ENCODE measurements at regions not wholly inside any gene's neighbourhood (a gene's known extent, or its start where the extent isn't known, plus 50 kb on each side); places are given as distances from the start of the nearest gene placed in this dataset.

DNA sequence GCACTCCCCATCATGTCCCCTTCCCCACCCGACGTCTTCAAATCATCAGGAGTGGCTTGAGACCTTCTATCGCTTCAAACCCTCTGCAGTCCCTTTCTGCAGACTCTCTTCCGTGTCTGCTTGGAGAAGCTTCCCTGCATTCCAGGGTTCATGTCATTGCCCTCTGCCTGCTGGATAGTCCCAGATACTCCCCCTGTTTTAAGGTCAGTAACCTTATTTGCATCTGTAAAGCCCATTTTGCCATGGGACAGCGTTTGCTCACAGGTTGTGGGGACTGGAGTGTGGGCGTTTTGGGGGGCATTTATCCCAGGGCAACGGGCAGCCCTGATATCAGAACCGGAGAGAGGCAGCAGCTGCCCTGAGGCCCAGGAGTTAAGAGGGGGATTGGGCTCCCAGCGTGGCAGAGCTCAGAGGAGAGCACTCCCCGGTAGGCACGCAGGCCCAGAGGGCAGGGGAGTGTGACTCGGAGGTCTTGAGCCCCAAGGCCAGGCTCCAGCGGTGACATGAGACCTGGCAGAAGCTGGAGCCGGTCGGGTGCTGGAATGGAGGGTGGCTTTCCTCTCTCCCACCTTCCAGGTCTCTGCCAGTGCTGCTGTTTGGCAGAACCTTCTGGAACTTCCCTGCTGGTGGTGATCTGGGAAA lies 73.8 kb downstream of the RTP5 start:
- no peak for DNase-seq

GRCh38 chr2:241943961-241944575 lies 74.5 kb downstream of the RTP5 start:
- no peak for DNase-seq

GRCh38 chr2:241944821-241945220 lies 75.3 kb downstream of the RTP5 start:
- DNase-seq, result no peak

GRCh38 chr2:241945311-241945710 lies 75.8 kb downstream of the RTP5 start:
- DNase-seq, result no peak

- no peak for DNase-seq
These were observed 76.3 kb downstream of the RTP5 start for GRCh38 chr2:241945803-241946202.

DNA sequence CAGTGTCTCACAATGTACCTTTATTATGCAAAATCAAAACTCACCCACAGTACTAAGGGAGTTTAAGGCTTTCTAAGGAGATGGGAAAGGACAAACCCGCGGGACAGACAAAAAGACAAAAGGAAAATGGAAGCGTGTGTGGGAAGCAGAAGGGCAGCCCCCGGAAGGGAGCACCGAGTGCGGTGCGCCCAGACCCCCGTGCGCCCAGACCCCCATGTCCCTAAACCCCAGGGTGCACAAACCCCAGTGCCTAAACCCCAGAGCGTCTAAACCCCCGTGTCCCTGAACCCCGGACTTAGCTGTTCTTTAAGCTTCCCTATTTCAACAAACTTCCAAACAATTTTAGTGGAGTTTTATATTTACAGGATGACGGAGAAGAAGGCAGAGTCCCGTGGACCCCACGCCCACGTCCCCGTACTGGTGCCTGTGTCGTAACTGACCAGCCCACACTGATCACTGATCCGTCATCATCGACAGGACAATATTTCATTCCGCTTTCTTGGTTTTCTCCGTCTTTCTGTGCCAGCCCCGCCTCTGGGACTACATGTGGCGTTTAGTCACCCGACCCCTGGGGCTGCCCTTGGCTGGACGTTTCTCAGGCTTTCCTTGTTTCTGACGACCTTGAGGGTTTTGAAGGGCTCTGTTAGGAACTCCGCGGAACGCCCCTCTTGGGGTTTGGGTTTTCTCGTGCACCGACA lies 76.9 kb downstream of the RTP5 start:
- DNase-seq, result no peak

GRCh38 chr2:241947004-241947350 lies 77.4 kb downstream of the RTP5 start:
- DNase-seq, result no peak

GRCh38 chr2:241947401-241947800 lies 77.9 kb downstream of the RTP5 start:
- no peak for DNase-seq

- DNase-seq, result no peak
These were observed 78.3 kb downstream of the RTP5 start for GRCh38 chr2:241947876-241948275.

DNA sequence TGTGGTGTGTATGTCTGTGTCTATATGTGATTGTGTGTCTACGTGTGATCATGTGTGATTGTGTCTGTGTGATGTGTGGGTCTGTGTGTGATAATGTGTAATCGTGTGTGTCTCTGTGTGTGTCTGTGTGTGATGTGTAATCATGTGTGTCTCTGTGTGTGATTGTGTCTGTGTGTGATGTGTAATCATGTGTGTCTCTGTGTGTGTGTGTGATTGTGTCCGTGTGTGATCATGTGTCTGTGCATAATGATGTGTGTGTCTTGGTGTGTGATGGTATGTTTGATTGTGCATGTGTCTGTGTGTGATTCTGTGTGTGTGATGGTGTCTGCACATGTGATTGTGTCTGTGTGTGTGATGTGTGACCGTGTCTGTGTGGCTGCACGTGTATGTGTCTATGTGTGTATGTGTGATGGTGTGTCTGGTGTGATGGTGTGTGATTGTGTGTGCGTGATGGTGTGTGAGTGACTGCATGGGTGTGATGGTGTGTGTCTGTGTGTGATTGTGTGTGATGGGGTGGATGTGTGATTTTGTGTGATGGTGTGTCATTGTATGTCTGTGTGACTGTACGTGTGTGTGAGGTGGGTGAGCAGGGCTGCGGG lies 78.9 kb downstream of the RTP5 start:
- DNase-seq, result no peak

- no peak for DNase-seq
These were observed 79.6 kb downstream of the RTP5 start for GRCh38 chr2:241948901-241949735.

DNA sequence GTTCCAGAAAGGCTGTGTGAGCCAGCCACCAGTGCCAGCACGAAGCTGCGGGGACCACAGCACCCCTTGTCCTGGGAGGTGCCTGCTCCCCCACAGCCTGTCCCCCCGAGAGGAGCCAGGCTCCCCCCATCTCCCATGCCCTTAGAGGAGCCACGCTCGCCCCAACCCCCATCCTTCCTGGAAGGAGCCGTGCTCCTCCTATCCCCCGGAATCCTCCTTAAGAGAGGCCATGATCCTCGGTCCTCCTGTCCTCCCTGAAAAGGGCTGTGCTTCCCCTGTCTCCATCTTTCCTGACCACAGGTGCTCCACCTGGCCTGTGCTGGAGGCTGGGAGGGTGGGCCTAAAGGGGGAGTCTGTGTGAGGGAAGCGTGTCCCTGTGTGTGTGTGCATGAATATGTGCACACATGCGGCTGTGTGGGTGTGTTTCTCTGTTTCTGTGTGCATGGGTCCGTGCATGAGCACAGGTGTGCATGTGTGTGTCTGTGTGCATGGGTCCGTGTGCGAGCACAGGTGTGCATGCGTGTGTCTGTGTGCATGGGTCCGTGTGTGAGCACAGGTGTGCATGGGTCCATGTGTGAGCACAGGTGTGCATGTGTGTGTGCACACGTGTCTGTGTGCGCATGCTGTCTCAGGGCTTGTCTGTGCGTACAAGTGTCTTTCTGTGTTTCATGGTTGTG lies 80.3 kb downstream of the RTP5 start:
- DNase-seq, result no peak

DNA sequence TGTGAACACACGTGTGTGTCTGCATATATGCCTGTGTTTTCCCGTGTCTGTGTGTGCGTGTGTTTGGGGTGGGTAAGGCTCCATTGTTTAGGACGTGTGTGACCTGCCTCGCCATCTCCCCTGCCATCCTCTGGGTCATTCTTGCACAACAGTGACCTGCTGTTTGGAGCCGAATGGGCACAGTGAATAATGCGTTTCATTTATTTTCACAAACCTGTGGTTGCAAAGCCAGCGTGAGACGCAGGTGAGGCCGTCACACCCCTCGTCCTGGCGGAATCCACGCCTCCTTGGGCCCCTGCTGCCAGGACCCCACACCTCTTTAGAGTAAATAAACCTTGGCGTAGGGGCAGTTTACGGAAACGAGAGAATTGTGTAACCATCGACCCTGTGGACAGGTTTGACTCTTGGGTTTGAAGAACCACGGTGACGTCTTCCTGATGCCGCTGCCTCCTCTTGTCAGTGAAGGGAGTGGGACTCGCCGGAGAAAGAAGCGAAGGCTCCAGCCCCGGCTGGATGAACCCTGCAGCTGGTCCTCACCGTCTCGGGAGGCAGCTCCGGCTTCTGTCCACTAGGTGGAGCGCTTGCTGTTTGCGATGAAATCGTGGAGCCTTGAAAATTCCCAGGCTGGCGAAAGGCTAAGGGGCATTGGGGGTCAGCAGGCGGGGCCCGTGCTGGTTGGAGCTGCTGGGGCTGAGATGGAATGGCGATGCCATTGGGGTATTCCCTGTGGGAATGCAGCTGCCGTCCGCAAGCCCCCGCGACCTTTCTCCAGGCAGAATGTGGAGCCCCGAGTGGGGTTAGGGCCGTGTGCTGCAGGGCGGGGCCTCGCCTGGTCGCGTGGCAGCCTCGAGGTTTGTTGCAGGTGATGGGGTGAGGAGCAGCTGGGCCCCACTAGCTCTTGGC lies 81.1 kb downstream of the RTP5 start:
- DNase-seq, result peak; percentile 46 to 63

GRCh38 chr2:241951316-241951700 lies 81.8 kb downstream of the RTP5 start:
- no peak for DNase-seq

DNA sequence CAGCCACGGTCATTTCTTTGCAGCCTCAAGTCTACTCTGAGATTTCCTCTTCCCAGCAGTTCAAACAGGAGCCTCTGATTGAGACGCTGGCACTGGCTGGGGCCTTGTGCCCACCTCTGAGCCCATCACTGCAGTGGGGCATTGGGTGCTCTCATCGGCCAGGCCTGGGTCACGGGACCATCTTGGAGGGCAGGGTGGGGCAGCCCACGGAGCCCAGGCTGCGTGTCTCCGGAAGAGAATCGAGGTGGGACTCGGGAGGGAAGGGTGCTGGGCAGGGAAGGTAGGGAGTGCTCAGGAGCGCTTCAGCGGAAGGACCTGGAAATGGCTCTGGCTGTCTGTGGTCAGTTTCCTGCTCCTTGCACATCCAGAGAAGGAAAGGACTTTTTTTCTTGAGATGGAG lies 82.4 kb downstream of the RTP5 start:
- no peak for DNase-seq

GRCh38 chr2:241952816-241953215 lies 83.3 kb downstream of the RTP5 start:
- no peak for DNase-seq

- DNase-seq, result no peak
These were observed 83.9 kb downstream of the RTP5 start for GRCh38 chr2:241953324-241953928.

DNA sequence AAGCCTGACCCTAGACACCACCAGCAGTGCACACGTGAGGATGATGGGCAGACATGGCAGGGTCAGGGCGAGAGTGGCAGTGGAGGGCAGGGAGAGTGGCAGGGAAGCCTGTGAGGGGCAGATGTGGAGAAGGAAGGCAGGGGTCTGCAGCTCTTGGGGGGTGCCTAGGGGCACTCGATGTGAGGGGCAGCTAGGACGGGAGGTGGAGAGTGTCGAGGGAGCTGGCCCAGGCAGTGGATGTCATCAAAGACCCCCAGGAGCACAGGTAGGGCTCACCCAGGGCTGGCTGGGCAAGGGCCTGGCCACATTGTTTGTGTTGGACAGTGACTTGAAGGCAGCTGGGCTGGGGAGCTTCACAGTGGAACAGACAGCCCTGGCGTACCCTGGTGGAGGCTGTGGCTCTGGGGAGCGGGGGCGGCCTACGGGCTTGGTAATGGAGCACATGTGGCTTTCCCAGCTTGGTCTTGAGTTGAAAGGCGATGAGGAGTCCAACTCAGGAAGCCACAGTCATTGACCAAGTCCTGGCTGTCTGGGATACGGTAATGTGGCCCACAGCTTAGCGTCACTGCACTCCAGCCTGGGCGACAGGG lies 87.1 kb downstream of the RTP5 start:
- DNase-seq, result no peak

- no peak for DNase-seq
These were observed 87.7 kb downstream of the RTP5 start for GRCh38 chr2:241957276-241957675.

DNA sequence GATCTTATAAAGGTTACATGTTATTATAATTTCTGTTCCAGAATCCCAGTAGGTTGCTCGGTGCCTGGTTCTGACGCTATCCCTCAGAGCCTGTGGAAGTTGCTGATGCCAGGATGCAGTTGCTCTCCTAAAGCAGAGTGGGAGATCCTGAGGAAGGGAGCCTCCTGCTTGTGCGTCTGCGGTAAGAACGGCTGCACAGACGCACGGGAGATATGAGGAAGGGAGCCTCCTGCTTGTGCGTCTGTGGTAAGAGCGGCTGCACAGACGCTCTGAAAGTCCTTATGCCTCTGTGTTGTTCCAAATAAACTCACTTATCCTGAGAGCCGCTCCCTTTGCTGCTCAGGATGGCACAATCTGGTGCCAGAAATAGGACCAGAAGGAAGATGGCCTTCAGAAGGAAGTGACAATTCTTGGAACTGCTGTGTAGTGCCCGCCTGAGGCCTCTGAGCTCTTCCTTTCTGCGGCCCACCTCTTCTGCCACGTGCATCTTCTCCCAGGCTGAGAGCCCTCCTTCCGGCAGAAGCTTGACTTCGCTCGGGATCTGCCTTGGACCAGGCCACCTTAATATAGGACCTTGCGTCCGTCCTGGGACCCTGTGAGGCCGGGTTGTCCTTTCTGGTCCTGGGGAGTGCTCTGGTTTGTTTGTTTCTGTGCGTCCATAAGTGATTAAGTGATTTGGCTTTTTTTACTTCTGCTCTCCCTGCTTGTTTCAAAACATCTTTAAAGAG lies 89.5 kb downstream of the RTP5 start:
- no peak for DNase-seq

Data from SW 1271 (cell line).